Mesothelial cell of epicardium (in vitro differentiated cells): ENCODE measurements at regions not wholly inside any gene's neighbourhood (a gene's known extent, or its start where the extent isn't known, plus 50 kb on each side); places are given as distances from the start of the nearest gene placed in this dataset.

Experiments used
- DNase-seq, 2 experiments: peaks; one replicate each; pipeline ENCODE4 v3.0.0; 2021; ENCODE audit warnings: low spot score in 2 of 2; ENCODE audit not compliant: unreplicated experiment in 2 of 2
- H3K27ac Mint-ChIP-seq: 2 replicates; pipeline ENCODE4 v1.8.0; 2021; ENCODE audit warnings: mixed read lengths
- H3K27me3 Mint-ChIP-seq: 2 replicates; pipeline ENCODE4 v1.8.0; 2021; ENCODE audit warnings: low read depth, mixed read lengths
- H3K36me3 Mint-ChIP-seq: 2 replicates; pipeline ENCODE4 v1.8.0; 2021; ENCODE audit warnings: mixed read lengths
- H3K4me1 Mint-ChIP-seq: 2 replicates; pipeline ENCODE4 v1.8.0; 2021; ENCODE audit warnings: mixed read lengths
- H3K4me3 Mint-ChIP-seq: 2 replicates; pipeline ENCODE4 v1.8.0; 2021; ENCODE audit warnings: mild to moderate bottlenecking, moderate library complexity, mixed read lengths
- H3K9me3 Mint-ChIP-seq: 2 replicates; pipeline ENCODE4 v1.8.0; 2021; ENCODE audit warnings: mixed read lengths
- TF ChIP-seq, protein P1 (sequence below): fragments of 200-600 bp; sonication (generic); IDR thresholded peaks from one replicate; pipeline ENCODE4 v1.5.0; 2021; ENCODE audit warnings: antibody characterized with exemption; ENCODE audit not compliant: unreplicated experiment

DNA sequence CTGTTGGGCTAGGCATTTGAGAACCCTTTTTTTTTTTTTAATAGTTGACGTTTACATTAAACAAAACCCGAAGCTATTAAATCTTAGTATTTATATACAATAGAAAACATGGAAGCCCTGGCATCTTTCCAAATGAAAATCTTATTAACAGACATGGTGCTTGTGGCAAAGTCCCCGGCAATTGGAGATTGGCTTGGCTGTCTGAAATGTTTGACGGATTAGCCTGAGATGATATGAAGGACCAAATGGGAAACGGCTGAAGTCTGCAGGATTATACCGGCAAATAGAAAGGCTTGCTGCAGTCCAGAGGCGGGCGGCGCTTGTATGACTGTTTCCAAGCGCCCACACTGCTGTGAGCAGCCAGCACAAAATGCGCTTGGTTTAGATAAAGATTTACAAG is 105.6 kb downstream of the BUB3 start:
- TF ChIP-seq, protein P1, sequence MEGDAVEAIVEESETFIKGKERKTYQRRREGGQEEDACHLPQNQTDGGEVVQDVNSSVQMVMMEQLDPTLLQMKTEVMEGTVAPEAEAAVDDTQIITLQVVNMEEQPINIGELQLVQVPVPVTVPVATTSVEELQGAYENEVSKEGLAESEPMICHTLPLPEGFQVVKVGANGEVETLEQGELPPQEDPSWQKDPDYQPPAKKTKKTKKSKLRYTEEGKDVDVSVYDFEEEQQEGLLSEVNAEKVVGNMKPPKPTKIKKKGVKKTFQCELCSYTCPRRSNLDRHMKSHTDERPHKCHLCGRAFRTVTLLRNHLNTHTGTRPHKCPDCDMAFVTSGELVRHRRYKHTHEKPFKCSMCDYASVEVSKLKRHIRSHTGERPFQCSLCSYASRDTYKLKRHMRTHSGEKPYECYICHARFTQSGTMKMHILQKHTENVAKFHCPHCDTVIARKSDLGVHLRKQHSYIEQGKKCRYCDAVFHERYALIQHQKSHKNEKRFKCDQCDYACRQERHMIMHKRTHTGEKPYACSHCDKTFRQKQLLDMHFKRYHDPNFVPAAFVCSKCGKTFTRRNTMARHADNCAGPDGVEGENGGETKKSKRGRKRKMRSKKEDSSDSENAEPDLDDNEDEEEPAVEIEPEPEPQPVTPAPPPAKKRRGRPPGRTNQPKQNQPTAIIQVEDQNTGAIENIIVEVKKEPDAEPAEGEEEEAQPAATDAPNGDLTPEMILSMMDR, result no peak
- no peak for DNase-seq
- no peaks in the 10 kb centered on the region for H3K9me3 Mint-ChIP-seq
- no peaks in the 10 kb centered on the region for H3K4me1 Mint-ChIP-seq
- peaks cover 11% of the 10 kb centered on the region for H3K27me3 Mint-ChIP-seq
- no peak overlapping the region for H3K27ac Mint-ChIP-seq
- H3K36me3 Mint-ChIP-seq, result no peaks in the 10 kb centered on the region
- H3K4me3 Mint-ChIP-seq, result no peak overlapping the region

DNA sequence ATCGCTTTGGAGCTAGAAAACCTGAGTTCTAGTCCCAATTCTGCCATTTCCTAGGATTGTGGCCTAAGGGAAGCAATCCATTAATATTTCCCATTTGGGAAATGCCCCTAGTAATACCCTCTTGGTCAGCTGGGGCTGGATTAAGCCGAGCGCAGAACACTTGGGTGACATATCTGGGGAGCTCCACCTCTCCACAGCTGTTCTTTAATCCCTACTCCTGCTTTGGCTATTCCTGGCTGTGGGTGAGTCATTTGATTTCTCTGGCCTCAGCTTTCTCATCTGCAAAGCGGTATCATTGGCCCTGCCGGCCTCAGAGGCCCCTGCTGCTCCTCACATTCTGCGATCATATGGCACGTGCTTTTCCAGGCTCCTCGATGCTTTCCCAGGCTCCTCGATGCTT is 108.3 kb downstream of the BUB3 start:
- H3K27me3 Mint-ChIP-seq, result peaks cover 11% of the 10 kb centered on the region
- no peak for DNase-seq
- H3K9me3 Mint-ChIP-seq, result peaks cover 5% of the 10 kb centered on the region
- H3K27ac Mint-ChIP-seq, result no peak overlapping the region
- H3K4me1 Mint-ChIP-seq, result no peaks in the 10 kb centered on the region
- no peaks in the 10 kb centered on the region for H3K36me3 Mint-ChIP-seq
- TF ChIP-seq, protein P1, result no peak
- no peak overlapping the region for H3K4me3 Mint-ChIP-seq

DNA sequence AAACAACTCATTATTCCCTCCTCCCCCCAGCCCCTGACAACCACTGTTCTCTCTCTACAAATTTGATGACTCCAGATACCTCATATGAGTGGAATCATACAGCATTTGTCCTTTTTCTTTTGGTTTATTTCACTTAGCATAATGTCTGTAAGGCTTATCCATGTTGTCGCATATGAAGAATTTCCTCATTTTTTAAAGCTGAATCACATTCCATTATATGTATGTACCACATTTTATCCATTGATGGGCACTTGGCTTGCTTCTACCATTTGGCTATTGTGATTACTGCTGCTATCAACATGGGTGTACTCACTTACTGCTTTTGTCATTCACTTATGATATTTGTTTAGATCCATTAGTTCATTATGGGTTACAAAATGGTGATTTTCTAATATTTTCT is 112.8 kb downstream of the BUB3 start:
- no peak overlapping the region for H3K27ac Mint-ChIP-seq
- H3K9me3 Mint-ChIP-seq, result peaks cover 8% of the 10 kb centered on the region
- no peaks in the 10 kb centered on the region for H3K4me1 Mint-ChIP-seq
- no peaks in the 10 kb centered on the region for H3K27me3 Mint-ChIP-seq
- H3K4me3 Mint-ChIP-seq, result no peak overlapping the region
- TF ChIP-seq, protein P1, result no peak
- no peak for DNase-seq
- H3K36me3 Mint-ChIP-seq, result no peaks in the 10 kb centered on the region

DNA sequence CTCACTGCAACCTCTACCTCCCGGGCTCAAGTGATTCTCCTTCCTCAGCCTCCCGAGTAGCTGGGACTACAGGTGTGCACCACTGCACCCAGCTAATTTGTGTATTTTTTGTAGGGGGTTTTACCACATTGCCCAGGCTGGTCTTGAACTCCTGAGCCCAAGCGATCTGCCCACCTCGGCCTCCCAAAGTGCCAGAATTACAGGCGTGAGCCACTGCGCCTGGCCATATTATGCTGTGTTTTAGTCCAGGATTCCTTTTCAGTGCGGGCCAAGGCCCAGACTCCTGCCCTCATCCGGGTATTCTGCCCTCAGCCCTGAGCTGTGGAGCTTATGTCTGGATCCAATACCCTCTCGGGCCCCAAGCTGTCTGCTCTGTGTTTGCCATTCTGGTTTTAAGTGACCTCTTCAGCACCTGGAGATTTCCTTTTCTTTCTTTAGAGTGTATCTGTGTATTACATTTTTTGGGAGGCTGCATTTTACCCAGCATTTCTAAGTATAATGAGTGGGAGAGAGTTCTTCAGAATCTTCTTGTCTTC is 114.9 kb downstream of the BUB3 start:
- Mint-ChIP-seq H3K36me3 (no peaks in the 10 kb centered on the region), H3K4me1 (no peaks in the 10 kb centered on the region), H3K27ac (no peak overlapping the region), H3K27me3 (peaks cover 15% of the 10 kb centered on the region), H3K9me3 (peaks cover 8% of the 10 kb centered on the region), H3K4me3 (no peak overlapping the region)
- DNase-seq, result no peak
- TF ChIP-seq, protein P1, result no peak

DNA sequence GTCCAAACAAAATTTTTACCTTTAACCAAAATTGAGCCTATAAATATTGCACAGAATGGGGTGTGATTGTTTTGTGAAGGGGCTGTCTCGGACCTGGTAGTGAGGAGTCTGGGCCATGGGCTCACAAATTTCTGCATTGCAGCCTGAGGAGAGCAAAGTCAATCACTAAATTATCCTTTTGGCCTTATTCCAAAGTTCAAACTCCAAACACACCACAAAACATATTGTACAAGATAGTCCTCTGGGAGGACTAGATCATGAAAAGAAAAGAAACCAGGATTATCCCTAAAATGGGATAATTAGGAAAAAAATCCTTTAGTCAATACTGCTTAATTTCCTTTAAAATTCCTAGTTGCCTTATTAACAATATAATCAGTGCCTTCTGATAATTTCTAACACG is 115.5 kb downstream of the BUB3 start:
- TF ChIP-seq, protein P1, result no peak
- DNase-seq, result no peak
- Mint-ChIP-seq H3K4me1 (peaks cover 2% of the 10 kb centered on the region), H3K4me3 (no peak overlapping the region), H3K27me3 (peaks cover 21% of the 10 kb centered on the region), H3K27ac (no peak overlapping the region), H3K9me3 (peaks cover 8% of the 10 kb centered on the region), H3K36me3 (no peaks in the 10 kb centered on the region)

DNA sequence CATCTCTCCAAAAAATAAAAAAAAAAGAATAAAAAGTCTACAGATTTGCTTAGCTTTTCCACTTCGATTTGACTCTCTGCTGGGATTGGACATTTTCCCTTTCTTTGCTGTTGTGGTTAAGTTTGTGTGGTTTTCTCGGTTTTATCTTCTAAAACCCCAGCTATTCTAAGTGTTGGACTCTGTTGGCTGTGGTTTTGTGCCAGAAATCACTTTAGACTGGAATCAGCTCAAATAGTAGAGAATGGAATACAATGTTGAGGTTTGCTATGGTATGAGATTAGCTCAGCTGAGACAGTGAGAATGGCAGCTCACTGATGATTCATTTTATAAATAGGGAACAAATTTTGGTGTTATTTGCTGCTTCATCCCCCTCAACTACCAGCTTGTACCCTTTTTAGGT is 116.0 kb downstream of the BUB3 start:
- no peak for DNase-seq
- Mint-ChIP-seq H3K27me3 (peaks cover 25% of the 10 kb centered on the region), H3K27ac (no peak overlapping the region), H3K36me3 (no peaks in the 10 kb centered on the region), H3K4me1 (peaks cover 3% of the 10 kb centered on the region), H3K4me3 (no peak overlapping the region), H3K9me3 (peaks cover 8% of the 10 kb centered on the region)
- TF ChIP-seq, protein P1, result no peak
